ENCODE measurements at regions not wholly inside any gene's neighbourhood (a gene's known extent, or its start where the extent isn't known, plus 50 kb on each side); places are given as distances from the start of the nearest gene placed in this dataset.

DNA sequence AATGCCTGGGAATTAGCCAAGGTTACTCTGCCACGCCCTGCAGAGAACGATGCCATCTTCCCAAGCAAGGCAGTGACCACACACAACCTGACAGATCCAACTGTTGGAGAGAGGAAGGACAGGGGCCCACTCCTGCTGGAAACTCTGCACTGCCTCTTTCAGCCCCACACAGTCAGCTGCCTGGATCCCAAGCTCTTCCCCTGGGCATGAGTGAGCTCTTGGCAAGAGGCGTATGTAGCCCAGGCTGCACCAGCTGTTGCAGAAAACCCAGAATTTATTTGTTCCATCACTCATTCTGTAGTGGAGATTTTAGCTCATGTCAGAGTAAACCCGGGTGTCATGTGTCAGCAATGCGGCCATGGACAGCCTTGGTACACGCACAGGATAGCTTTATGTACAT is 135.1 kb upstream of the TRIM24 start:
- DNase-seq = no peak
- POLR2A ChIA-PET = interaction anchor here (0.6 kb wide), 1 partner anchor 10 kb away, joined by 3 read pairs; no protein-coding TSS in a partner anchor
- Histone ChIP-seq H3K27ac (ENCODE audit: low read depth in 2 of 2, low read length in 1 of 2) (no peak overlapping the region), H3K27me3 (ENCODE audit: insufficient read depth) (no peaks in the 10 kb centered on the region), H3K9ac (no peak overlapping the region), H3K4me2 (no peak overlapping the region), H3K36me3 (replicated peaks in 1 of 2; ENCODE audit: control insufficient read depth in 1 of 2, insufficient read depth in 2 of 2, low read length in 1 of 2) (no peaks in the 10 kb centered on the region), H3K4me3 (ENCODE audit: low read depth in 2 of 2, low read length in 1 of 2) (no peak overlapping the region), H3K4me1 (ENCODE audit: control insufficient read depth in 1 of 2, insufficient read depth in 2 of 2, low read depth in 1 of 2, low read length in 1 of 2) (no peaks in the 10 kb centered on the region), H3K79me2 (ENCODE audit: insufficient read depth) (no peaks in the 10 kb centered on the region), H4K20me1 (ENCODE audit: insufficient read depth) (no peaks in the 10 kb centered on the region), H3K9me3 (0 out of 2 replicates have a peak, but pooled peaks cover 4% of the 10 kb centered on the region), H3K9me2 (no peaks in the 10 kb centered on the region), H3F3A (replicated peaks; ENCODE audit: insufficient read depth) (no peaks in the 10 kb centered on the region), H2AFZ (ENCODE audit: low read depth) (no peak overlapping the region)
- CTCF ChIA-PET = no interaction called here
- 53% methylated on average over 6 of the region's 6 CpGs for WGBS (ENCODE audit: low lambda C conversion rate)
- TF ChIP-seq RCOR1 (IDR thresholded peaks at IDR 0.05; ENCODE audit: low read length) (no peak), EZH2phosphoT487 (IDR thresholded peaks at IDR 0.05; ENCODE audit: borderline replicate concordance, low read depth) (no peak), RXRA (IDR thresholded peaks at IDR 0.05; ENCODE audit: borderline replicate concordance, low read depth) (no peak), NFIC (IDR thresholded peaks at IDR 0.05; ENCODE audit: borderline replicate concordance) (no peak), TCF12 (IDR thresholded peaks at IDR 0.05) (no peak), TAF1 (IDR thresholded peaks at IDR 0.05; ENCODE audit: borderline replicate concordance, low read depth, low read length) (no peak), RAD21 (IDR thresholded peaks at IDR 0.05; ENCODE audit: low read length) (no peak), FOXJ3 (CRISPR knock-in tag; IDR thresholded peaks at IDR 0.05) (no peak), RFX5 (IDR thresholded peaks at IDR 0.05; ENCODE audit: low read length) (no peak), TEAD4 (IDR thresholded peaks at IDR 0.05; ENCODE audit: borderline replicate concordance, insufficient read depth) (no peak), EP300 (IDR thresholded peaks at IDR 0.05; ENCODE audit: borderline replicate concordance in 1 of 2, low read depth in 1 of 2, low read length in 1 of 2) (no peak), GATA2 (CRISPR knock-in tag; IDR thresholded peaks at IDR 0.05) (no peak), CHD2 (IDR thresholded peaks at IDR 0.05; ENCODE audit: low read length, partially characterized antibody) (no peak), SIN3A (IDR thresholded peaks at IDR 0.05; ENCODE audit: borderline replicate concordance, low read depth, low read length) (no peak)
- TF ChIP-seq, protein P1, sequence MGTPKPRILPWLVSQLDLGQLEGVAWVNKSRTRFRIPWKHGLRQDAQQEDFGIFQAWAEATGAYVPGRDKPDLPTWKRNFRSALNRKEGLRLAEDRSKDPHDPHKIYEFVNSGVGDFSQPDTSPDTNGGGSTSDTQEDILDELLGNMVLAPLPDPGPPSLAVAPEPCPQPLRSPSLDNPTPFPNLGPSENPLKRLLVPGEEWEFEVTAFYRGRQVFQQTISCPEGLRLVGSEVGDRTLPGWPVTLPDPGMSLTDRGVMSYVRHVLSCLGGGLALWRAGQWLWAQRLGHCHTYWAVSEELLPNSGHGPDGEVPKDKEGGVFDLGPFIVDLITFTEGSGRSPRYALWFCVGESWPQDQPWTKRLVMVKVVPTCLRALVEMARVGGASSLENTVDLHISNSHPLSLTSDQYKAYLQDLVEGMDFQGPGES (IDR thresholded peaks at IDR 0.05; ENCODE audit: low read depth, low read length) = no peak
- TF ChIP-seq, protein P2, sequence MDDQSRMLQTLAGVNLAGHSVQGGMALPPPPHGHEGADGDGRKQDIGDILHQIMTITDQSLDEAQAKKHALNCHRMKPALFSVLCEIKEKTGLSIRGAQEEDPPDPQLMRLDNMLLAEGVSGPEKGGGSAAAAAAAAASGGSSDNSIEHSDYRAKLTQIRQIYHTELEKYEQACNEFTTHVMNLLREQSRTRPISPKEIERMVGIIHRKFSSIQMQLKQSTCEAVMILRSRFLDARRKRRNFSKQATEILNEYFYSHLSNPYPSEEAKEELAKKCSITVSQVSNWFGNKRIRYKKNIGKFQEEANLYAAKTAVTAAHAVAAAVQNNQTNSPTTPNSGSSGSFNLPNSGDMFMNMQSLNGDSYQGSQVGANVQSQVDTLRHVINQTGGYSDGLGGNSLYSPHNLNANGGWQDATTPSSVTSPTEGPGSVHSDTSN (IDR thresholded peaks at IDR 0.05) = no peak
- TF ChIP-seq, protein P3, sequence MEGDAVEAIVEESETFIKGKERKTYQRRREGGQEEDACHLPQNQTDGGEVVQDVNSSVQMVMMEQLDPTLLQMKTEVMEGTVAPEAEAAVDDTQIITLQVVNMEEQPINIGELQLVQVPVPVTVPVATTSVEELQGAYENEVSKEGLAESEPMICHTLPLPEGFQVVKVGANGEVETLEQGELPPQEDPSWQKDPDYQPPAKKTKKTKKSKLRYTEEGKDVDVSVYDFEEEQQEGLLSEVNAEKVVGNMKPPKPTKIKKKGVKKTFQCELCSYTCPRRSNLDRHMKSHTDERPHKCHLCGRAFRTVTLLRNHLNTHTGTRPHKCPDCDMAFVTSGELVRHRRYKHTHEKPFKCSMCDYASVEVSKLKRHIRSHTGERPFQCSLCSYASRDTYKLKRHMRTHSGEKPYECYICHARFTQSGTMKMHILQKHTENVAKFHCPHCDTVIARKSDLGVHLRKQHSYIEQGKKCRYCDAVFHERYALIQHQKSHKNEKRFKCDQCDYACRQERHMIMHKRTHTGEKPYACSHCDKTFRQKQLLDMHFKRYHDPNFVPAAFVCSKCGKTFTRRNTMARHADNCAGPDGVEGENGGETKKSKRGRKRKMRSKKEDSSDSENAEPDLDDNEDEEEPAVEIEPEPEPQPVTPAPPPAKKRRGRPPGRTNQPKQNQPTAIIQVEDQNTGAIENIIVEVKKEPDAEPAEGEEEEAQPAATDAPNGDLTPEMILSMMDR (IDR thresholded peaks at IDR 0.05) = no peak
- TF ChIP-seq, protein P4, sequence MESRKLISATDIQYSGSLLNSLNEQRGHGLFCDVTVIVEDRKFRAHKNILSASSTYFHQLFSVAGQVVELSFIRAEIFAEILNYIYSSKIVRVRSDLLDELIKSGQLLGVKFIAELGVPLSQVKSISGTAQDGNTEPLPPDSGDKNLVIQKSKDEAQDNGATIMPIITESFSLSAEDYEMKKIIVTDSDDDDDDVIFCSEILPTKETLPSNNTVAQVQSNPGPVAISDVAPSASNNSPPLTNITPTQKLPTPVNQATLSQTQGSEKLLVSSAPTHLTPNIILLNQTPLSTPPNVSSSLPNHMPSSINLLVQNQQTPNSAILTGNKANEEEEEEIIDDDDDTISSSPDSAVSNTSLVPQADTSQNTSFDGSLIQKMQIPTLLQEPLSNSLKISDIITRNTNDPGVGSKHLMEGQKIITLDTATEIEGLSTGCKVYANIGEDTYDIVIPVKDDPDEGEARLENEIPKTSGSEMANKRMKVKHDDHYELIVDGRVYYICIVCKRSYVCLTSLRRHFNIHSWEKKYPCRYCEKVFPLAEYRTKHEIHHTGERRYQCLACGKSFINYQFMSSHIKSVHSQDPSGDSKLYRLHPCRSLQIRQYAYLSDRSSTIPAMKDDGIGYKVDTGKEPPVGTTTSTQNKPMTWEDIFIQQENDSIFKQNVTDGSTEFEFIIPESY (IDR thresholded peaks at IDR 0.05; ENCODE audit: borderline replicate concordance, low read depth) = no peak

Data from SK-N-SH (cell line).